Stimulated activated CD8-positive, alpha-beta memory T cell treated with anti-CD3 and anti-CD28 coated beads, Interleukin-4, amount 100 ng/mL, for 4 hours (primary cell): ENCODE measurements at regions not wholly inside any gene's neighbourhood (a gene's known extent, or its start where the extent isn't known, plus 50 kb on each side); places are given as distances from the start of the nearest gene placed in this dataset.

Source experiments
- DNase-seq, 2 donors: peaks; one replicate each; pipeline ENCODE4 v3.0.0-alpha.2; 2020; ENCODE audit warnings: low read depth in 2 of 2, low spot score in 1 of 2

GRCh38 chr2:217749008-217749407 is 253.8 kb downstream of the TNS1 start:
- DNase-seq, result no peak

- DNase-seq, result no peak
Measured at GRCh38 chr2:217746808-217747207, 256.0 kb downstream of the TNS1 start.

GRCh38 chr2:217743966-217744761 is 258.6 kb downstream of the TNS1 start:
- DNase-seq, result no peak

- no peak for DNase-seq
Measured at GRCh38 chr2:217743407-217743806, 259.4 kb downstream of the TNS1 start.

- no peak for DNase-seq
Measured at GRCh38 chr2:217742841-217743240, 260.0 kb downstream of the TNS1 start.

GRCh38 chr2:217742276-217742675 is 260.5 kb downstream of the TNS1 start:
- DNase-seq, result no peak

GRCh38 chr2:217741381-217741955 is 261.3 kb downstream of the TNS1 start:
- DNase-seq, result no peak

GRCh38 chr2:217740756-217741155 is 262.0 kb downstream of the TNS1 start:
- DNase-seq, result no peak

GRCh38 chr2:217740178-217740577 is 262.6 kb downstream of the TNS1 start:
- DNase-seq, result no peak

- DNase-seq, result no peak
Measured at GRCh38 chr2:217739741-217740140, 263.1 kb downstream of the TNS1 start.

- DNase-seq, result no peak
Measured at GRCh38 chr2:217738061-217738460, 264.7 kb downstream of the TNS1 start.

GRCh38 chr2:217736776-217737550 is 265.8 kb downstream of the TNS1 start:
- no peak for DNase-seq

GRCh38 chr2:217735899-217736298 is 266.9 kb downstream of the TNS1 start:
- no peak for DNase-seq

- no peak for DNase-seq
Measured at GRCh38 chr2:217735034-217735433, 267.8 kb downstream of the TNS1 start.

- DNase-seq, result no peak
Measured at GRCh38 chr2:217733461-217733860, 269.3 kb downstream of the TNS1 start.

GRCh38 chr2:217732992-217733391 is 269.8 kb downstream of the TNS1 start:
- DNase-seq, result no peak

GRCh38 chr2:217731805-217732204 is 271.0 kb downstream of the TNS1 start:
- no peak for DNase-seq

GRCh38 chr2:217729421-217730053 is 273.3 kb downstream of the TNS1 start:
- no peak for DNase-seq

GRCh38 chr2:217727801-217728200 is 275.0 kb downstream of the TNS1 start:
- DNase-seq, result no peak

GRCh38 chr2:217725409-217725808 is 277.4 kb downstream of the TNS1 start:
- DNase-seq, result no peak

- no peak for DNase-seq
Measured at GRCh38 chr2:217724471-217724870, 278.3 kb downstream of the TNS1 start.

- DNase-seq, result no peak
Measured at GRCh38 chr2:217723981-217724380, 278.8 kb downstream of the TNS1 start.
